HCT116 (cell line): ENCODE measurements at regions not wholly inside any gene's neighbourhood (a gene's known extent, or its start where the extent isn't known, plus 50 kb on each side); places are given as distances from the start of the nearest gene placed in this dataset.

Experiments
- CTCF ChIP-seq, 3 experiments: fragments of 200-600 bp in 1 of 3; sonication (generic) in 1 of 3; IDR thresholded peaks in 2 of 3; conservative IDR thresholded peaks in 1 of 3; 2 replicates each; pipeline ENCODE4 v1.5.1; 2012 to 2017; ENCODE audit warnings: low read depth in 2 of 3, low read length in 2 of 3, antibody characterized with exemption in 1 of 3, borderline replicate concordance in 1 of 3, control low read depth in 1 of 3, mild to moderate bottlenecking in 1 of 3, mixed read lengths in 1 of 3, mixed run types in 1 of 3, moderate library complexity in 1 of 3; ENCODE audit not compliant: insufficient read depth in 1 of 3
- EZH2phosphoT487 ChIP-seq: fragments of 200-600 bp; IDR thresholded peaks from 2 replicates; pipeline ENCODE4 v1.6.1; 2018; ENCODE audit warnings: antibody characterized with exemption, borderline replicate concordance
- POLR2A ChIP-seq: IDR thresholded peaks from 2 replicates; pipeline ENCODE4 v1.7.0; 2011; ENCODE audit warnings: borderline replicate concordance; ENCODE audit not compliant: insufficient read depth, insufficient read length; ENCODE audit errors: extremely low read depth
- REST ChIP-seq: IDR thresholded peaks from 2 replicates; pipeline ENCODE4 v1.6.1; 2012; ENCODE audit warnings: low read depth

- TF ChIP-seq POLR2A, result no peak
- TF ChIP-seq EZH2phosphoT487, result no peak
- no peak for TF ChIP-seq CTCF (IDR thresholded peaks at IDR 0.05 in 2 of 3, conservative IDR thresholded peaks at IDR 0.05 in 1 of 3; ENCODE audit: borderline replicate concordance in 1 of 3, insufficient read depth in 1 of 3, low read depth in 2 of 3, low read length in 2 of 3)
- no peak for TF ChIP-seq REST
Measured at GRCh38 chr12:126430921-126431320, 1365.7 kb downstream of the AACS start.
